ENCODE measurements at regions not wholly inside any gene's neighbourhood (a gene's known extent, or its start where the extent isn't known, plus 50 kb on each side); places are given as distances from the start of the nearest gene placed in this dataset.

- H3K9me3 Mint-ChIP-seq (ENCODE audit: low read depth, unreplicated experiment): no peaks in the 10 kb centered on the region
- no peak for TF ChIP-seq CTCF (IDR thresholded peaks at IDR 0.05; ENCODE audit: unreplicated experiment)
- no TSS peak for BruUV-seq (replicated peaks)
Observed at GRCh38 chr2:226136739-226137138, 662.9 kb downstream of the IRS1 start.

GRCh38 chr2:226135861-226136548 lies 663.6 kb downstream of the IRS1 start:
- CTCF ChIA-PET: interaction anchor here (0.6 kb wide), 1 partner anchor 348 kb away, joined by 4 read pairs; no protein-coding TSS in a partner anchor
- Mint-ChIP-seq H3K27me3 (ENCODE audit: unreplicated experiment) (no peaks in the 10 kb centered on the region), H3K9me3 (ENCODE audit: low read depth, unreplicated experiment) (no peaks in the 10 kb centered on the region), H3K27ac (ENCODE audit: unreplicated experiment) (peak overlapping the region; percentile 17), H3K4me3 (ENCODE audit: low read depth, unreplicated experiment) (no peak overlapping the region), H3K4me1 (ENCODE audit: low read depth, unreplicated experiment) (peaks cover 45% of the 10 kb centered on the region), H3K36me3 (ENCODE audit: insufficient read depth, unreplicated experiment) (peaks cover 6% of the 10 kb centered on the region)
- intact Hi-C loops (cut with micrococcal nuclease; ENCODE audit: unreplicated experiment): loop anchor here (5.0 kb wide), 5 partner anchors 111 to 516 kb away; no protein-coding TSS in a partner anchor
- no peak for TF ChIP-seq CTCF (IDR thresholded peaks at IDR 0.05; ENCODE audit: unreplicated experiment)
- no TSS peak for BruUV-seq (replicated peaks)
- DNase-seq: no peak

More at GRCh38 chr2:226136739-226137138, 662.9 kb downstream of the IRS1 start:
- peak; percentile 34 for DNase-seq
- Mint-ChIP-seq H3K27me3 (ENCODE audit: unreplicated experiment) (no peaks in the 10 kb centered on the region), H3K4me1 (ENCODE audit: low read depth, unreplicated experiment) (peaks cover 38% of the 10 kb centered on the region), H3K4me3 (ENCODE audit: low read depth, unreplicated experiment) (no peak overlapping the region), H3K27ac (ENCODE audit: unreplicated experiment) (peak overlapping the region; percentile 17), H3K36me3 (ENCODE audit: insufficient read depth, unreplicated experiment) (peaks cover 6% of the 10 kb centered on the region)
- intact Hi-C loops (cut with micrococcal nuclease; ENCODE audit: unreplicated experiment): loop anchor here (1.0 to 5.0 kb wide), 6 partner anchors 111 to 516 kb away; no protein-coding TSS in a partner anchor
- CTCF ChIA-PET: interaction anchor here (0.6 to 1.3 kb wide), 6 partner anchors 17 to 666 kb away, joined by 3 to 8 read pairs (median 4); no protein-coding TSS in a partner anchor

GRCh38 chr2:226132323-226133215 lies 667.1 kb downstream of the IRS1 start:
- intact Hi-C loops (cut with micrococcal nuclease; ENCODE audit: unreplicated experiment): loop anchor here (5.0 kb wide), 1 partner anchor 670 kb away; no protein-coding TSS in a partner anchor
- Mint-ChIP-seq H3K27me3 (ENCODE audit: unreplicated experiment) (no peaks in the 10 kb centered on the region), H3K9me3 (ENCODE audit: low read depth, unreplicated experiment) (peaks cover under 1% of the 10 kb centered on the region), H3K27ac (ENCODE audit: unreplicated experiment) (no peak overlapping the region), H3K4me1 (ENCODE audit: low read depth, unreplicated experiment) (peaks cover 43% of the 10 kb centered on the region), H3K36me3 (ENCODE audit: insufficient read depth, unreplicated experiment) (peaks cover 6% of the 10 kb centered on the region), H3K4me3 (ENCODE audit: low read depth, unreplicated experiment) (no peak overlapping the region)
- BruUV-seq (replicated peaks): no TSS peak
- CTCF ChIA-PET: no interaction called here
- no peak for TF ChIP-seq CTCF (IDR thresholded peaks at IDR 0.05; ENCODE audit: unreplicated experiment)
- no peak for DNase-seq

GRCh38 chr2:226131299-226131784 lies 668.3 kb downstream of the IRS1 start:
- Mint-ChIP-seq H3K27ac (ENCODE audit: unreplicated experiment) (peak overlapping the region; percentile 45), H3K9me3 (ENCODE audit: low read depth, unreplicated experiment) (peaks cover 2% of the 10 kb centered on the region), H3K4me1 (ENCODE audit: low read depth, unreplicated experiment) (peaks cover 32% of the 10 kb centered on the region), H3K27me3 (ENCODE audit: unreplicated experiment) (no peaks in the 10 kb centered on the region), H3K36me3 (ENCODE audit: insufficient read depth, unreplicated experiment) (no peaks in the 10 kb centered on the region), H3K4me3 (ENCODE audit: low read depth, unreplicated experiment) (no peak overlapping the region)
- no TSS peak for BruUV-seq (replicated peaks)
- CTCF ChIA-PET: interaction anchor here (0.5 to 1.2 kb wide), 2 partner anchors 204 to 671 kb away, joined by 3 to 4 read pairs; no protein-coding TSS in a partner anchor
- intact Hi-C loops (cut with micrococcal nuclease; ENCODE audit: unreplicated experiment): loop anchor here (5.0 kb wide), 1 partner anchor 671 kb away; no protein-coding TSS in a partner anchor
- no peak for TF ChIP-seq CTCF (IDR thresholded peaks at IDR 0.05; ENCODE audit: unreplicated experiment)
- peak; percentile 56 for DNase-seq

Measured in Calu3 (cell line).